Stimulated activated CD4-positive, alpha-beta T cell treated with anti-CD3 and anti-CD28 coated beads, TNF-alpha, amount 100 ng/mL, for 24 hours (primary cell): ENCODE measurements at regions not wholly inside any gene's neighbourhood (a gene's known extent, or its start where the extent isn't known, plus 50 kb on each side); places are given as distances from the start of the nearest gene placed in this dataset.
A peak's percentile ranks its signal among the peaks of the same experiment; 100 is the strongest.

ENCODE experiments used
- DNase-seq, 3 experiments: peaks; one replicate each; pipeline ENCODE4 v3.0.0-alpha.2; 2020; ENCODE audit warnings: low read depth in 3 of 3

GRCh38 chr3:31452495-31453106, 80.1 kb upstream of the STT3B start:
- DNase-seq = no peak

DNA sequence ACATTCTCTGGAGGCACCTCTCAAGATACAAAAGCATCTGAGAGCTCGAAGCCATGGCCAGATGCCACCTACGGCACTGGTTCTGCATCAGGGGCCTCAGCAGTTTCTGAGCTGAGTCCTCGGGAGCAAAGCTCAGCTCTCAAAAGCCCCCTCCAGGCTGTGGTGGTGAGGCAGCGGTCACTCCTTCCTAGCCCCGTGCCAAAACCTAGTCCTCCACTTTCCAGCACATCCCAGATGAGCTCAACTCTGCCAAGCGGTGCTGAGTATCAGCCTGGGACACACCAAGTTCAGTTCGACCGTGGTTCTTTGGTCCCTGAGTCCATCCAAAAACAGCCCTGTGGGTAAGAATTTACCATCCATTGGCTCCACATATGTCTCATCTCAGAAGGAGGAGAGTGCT, 79.3 kb upstream of the STT3B start:
- DNase-seq = no peak

DNA sequence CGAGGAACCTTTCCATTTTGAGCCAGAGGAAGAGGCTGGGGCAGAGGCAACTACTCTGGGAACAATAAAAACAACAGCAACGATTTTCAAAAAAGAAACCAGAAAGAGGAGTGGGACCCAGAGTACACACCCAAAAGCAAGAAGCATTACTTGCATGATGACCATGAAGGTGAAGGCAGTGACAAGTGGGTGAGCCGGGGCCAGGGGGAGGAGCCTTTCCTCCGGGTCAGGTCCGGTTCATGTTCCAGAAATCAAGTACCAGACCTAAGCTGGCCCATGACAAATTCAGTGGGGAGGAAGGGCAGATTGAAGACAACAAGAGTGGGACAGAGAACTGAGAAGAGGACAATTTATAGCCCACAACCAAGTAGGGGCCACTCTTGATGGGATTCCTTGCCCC, 77.2 kb upstream of the STT3B start:
- DNase-seq = no peak

DNA sequence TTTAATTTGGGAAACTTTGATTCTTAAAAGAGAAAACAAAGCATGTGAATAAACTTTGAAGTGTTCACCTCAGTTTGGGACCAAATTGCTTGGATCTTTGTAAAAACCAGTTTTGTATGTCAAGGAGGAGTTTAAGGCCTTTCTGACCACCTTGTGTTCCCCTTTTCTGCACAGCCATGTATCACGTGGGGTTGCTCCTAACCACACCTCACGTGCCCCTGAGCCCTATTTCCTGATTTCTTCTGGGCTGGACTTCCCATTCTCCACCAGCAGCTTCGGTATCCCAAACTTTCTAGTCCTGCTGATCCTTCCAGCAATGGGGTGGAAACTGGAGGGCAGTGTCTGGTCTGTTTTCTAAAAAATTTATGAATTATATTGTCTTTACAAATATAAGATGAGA, 76.4 kb upstream of the STT3B start:
- DNase-seq = no peak

GRCh38 chr3:31461426-31461825, 71.3 kb upstream of the STT3B start:
- no peak for DNase-seq

DNA sequence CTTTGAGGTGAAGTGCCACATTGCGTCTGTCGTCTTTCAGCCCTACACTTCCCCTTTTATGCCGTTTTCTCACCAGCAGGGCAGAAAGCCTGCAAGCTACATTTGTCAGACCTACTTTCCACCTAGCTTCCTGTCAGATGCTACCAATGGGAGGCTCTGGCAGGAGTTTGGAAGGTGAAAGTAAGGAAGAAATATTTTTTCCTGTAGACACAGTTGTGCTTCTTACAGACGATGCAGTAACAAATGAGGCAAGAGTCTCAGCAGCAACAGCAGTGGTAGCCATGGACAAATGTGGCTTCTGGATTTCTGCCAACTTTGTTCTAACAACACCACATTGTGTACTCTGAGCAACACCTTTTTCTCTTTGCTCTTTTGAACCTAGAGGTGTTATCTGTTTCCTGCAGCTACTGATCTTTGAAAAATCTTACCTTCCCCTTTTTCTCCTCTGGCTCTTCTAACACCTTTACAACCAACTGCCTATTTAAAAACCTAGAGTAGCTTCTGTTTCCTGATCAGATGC, 70.6 kb upstream of the STT3B start:
- DNase-seq = no peak

DNA sequence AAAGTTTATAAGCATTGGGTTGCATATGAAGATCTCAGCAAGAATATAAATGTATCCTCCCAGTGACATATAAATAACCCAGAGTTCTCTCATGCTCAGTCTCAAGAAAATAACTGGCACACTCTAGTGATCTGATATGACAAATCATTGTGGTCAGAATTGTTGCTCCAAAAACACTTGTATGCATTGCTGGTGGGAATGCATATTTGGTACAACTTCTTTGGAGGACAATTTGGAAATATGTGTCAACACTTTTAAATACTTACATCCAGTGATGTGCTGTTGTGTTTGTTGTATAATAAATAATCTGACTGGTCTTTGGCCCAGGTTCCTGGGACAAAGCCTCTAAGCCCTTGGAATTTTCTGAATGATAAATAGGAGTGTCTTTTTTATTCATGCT, 66.7 kb upstream of the STT3B start:
- no peak for DNase-seq

- no peak for DNase-seq
Measured at GRCh38 chr3:31466866-31467265, 65.9 kb upstream of the STT3B start.

DNA sequence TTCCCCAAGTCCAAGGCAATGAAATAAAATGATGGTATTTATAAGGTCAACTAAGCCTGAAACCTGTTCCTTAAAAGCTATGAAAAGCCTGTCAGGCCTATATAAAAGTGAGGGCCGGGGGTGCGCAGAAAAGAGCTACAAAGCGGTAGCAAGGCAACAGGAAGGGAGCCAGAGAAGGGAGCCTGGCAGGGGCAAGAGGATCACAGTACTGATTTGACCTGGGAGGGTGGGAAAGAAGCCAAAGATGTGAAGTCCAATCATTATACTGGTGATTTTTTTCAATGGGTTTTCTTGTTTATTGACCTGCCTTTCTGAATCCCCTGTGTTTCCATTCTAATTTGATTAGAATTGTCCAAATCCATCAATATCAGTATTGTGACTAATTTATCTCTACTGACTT, 64.3 kb upstream of the STT3B start:
- no peak for DNase-seq

GRCh38 chr3:31469385-31469784, 63.3 kb upstream of the STT3B start:
- DNase-seq = no peak

- peak in 2 of 3 experiments; percentile 25 to 34 for DNase-seq
Measured at GRCh38 chr3:31472479-31473390, 60.0 kb upstream of the STT3B start.

DNA sequence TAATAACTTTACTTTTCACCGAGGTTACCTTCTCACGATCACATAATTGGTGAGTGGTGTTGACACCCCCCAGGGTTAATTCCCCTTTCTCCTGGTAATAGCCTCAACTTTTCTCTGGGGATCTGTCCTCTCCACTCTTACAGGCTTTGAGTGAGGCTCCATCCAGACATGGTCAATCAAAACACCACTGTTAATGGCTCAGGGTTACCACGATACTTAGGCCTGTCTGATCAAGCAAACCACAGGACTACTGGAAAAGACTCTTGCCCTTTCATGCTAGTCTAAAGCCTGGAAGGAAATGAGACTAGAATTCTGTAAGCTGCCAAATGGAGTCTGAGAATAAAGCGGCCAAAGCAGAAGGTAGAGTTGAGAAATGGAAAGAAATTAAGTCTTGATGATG, 56.5 kb upstream of the STT3B start:
- DNase-seq = no peak

GRCh38 chr3:31479431-31479830, 53.3 kb upstream of the STT3B start:
- no peak for DNase-seq

- no peak for DNase-seq
Measured at GRCh38 chr3:31481697-31482096, 51.0 kb upstream of the STT3B start.

DNA sequence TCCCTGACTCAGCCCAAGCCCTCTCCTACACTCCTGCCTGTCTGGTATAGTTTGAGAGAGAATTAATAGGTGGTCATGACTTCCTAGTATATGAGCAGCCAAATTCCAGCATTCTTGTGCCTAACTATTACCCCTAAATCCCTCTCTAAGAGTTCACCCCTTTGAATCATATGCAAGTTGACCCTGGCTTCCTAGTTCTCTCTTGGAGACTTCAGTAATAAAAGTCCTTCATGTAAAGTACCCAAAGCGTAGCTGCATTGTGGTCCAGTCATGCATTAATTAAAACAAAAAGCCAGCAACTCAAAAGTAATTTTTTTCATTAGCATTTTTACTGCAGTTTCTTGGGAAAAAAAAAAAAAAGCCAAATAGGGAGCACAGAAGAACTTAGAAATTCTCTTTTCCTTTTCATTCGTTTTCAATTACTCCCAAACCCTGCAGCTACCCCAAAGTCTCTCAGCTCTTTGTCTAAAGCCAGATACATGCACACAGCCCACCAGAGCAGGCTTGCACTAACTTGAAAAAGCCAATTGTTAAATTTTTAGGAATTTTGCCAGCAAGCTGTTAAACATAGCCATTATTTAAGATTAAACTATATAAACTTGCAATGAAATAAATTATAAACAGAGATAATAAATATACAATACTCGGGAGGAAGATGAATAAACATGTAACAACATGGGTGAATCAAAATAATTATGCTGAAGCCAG, 50.1 kb upstream of the STT3B start:
- DNase-seq = no peak
